Kidney glomerular epithelial cell (primary cell): ENCODE measurements at regions not wholly inside any gene's neighbourhood (a gene's known extent, or its start where the extent isn't known, plus 50 kb on each side); places are given as distances from the start of the nearest gene placed in this dataset.
A peak's percentile ranks its signal among the peaks of the same experiment; 100 is the strongest.
"Not testable (repeated sequence)": the region's sequence is repeated elsewhere in the genome, so short reads cannot be mapped to it uniquely, and the experiment has no call there.

Experiments used
- DNase-seq: peaks from one replicate; lab custom pipeline; 2025; lab: John Stamatoyannopoulos, UW

DNA sequence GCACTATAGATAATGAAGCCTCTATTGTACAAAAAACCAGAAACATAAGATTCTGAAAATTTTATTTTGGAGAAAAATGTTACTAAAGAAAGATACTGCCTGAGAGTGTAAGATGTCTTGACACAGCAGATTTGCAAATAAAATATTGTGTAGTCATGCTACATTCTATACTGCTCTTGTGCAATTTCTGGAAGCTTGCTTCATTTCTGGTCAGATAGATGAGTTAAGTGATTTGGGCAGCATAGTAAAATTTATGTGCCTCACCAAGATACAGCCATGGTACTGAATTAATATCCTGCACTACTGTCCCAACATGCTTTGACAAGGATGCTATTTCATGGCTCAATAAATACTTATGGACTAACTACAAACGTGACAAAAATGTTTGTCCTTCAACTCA, 55.1 kb upstream of the STARD13 start:
- DNase-seq, result no peak

DNA sequence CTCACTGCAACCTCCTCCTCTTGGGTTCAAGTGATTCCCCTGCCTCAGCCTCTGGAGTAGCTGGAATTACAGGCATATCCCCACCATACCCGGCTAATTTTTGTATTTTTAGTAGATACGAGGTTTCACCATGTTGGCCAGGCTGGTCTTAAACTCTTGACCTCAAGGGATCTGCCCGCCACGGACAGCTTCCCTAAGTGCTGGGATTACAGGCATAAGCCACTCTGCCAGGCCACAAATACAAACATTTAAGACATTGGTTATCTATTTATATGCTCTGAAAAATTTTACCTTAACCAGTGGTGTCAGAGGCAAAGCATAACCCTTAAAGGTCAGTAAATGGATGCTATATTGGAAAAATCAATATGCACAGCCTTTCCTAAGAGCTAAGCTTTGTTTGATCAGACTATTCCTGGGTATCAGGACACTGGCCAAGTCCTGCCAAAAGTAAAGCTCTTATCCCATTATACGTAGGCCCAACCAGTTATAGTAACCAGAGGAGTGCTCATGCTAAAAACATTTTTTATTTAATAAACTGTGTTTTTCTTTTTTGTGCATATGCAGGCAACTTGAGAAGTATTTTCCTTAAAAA, 56.4 kb upstream of the STARD13 start:
- no peak for DNase-seq

DNA sequence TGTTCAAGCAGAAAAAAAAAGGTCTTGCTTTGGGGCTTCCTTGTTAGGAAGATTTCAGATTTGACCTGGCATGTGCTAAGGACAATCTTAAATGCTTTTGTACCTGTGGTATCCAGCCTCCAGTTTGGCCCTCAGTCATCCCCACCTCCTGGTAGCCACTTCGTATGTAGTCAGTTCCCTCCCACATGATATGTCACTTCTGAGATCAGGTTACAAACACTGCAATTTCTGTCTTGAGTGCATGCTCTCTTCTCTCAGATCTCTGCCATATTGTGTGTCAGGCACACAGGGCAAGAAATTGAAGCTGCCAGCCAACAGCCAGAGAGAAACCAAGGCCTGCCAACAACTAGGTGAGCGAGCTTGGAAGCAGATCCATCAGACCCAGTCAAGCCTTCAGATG, 60.3 kb upstream of the STARD13 start:
- no peak for DNase-seq

DNA sequence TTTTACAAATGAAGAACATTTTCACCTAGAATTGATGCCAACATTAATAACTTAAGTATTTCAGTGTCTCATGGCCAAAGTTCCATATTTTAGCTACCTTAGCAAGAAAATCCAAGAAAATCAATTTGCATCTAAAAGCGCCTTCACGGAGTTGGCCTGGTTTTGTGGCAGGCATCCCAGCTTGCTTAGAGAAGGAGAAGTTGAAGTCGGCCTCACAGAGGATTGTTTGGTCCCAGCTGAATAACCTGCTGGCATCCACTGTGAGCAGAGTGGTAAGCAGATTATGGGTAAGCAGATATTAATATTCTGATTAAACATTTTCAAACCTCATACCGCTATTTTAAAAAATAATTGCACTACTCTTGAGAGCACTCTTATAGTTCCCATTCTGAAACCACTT, 62.3 kb upstream of the STARD13 start:
- DNase-seq, result peak; percentile 29

DNA sequence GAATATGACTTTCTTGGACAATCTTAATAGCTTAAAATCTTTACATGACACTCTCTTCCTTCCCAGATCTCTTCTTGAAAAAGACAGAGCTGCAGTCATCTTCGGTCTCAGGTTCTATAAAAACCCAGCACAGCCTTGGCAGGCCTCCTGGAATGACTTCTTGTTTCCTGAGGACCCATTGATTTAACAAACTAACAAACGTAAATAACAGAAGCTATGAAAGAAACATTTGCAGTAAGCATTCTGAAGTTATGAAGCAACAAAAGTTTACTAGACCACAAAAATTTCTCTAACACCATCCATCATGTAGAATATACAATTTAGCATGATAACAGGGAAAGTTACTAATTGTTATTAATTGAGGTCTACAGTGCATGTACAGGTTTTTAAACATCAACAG, 62.8 kb upstream of the STARD13 start:
- DNase-seq, result no peak

DNA sequence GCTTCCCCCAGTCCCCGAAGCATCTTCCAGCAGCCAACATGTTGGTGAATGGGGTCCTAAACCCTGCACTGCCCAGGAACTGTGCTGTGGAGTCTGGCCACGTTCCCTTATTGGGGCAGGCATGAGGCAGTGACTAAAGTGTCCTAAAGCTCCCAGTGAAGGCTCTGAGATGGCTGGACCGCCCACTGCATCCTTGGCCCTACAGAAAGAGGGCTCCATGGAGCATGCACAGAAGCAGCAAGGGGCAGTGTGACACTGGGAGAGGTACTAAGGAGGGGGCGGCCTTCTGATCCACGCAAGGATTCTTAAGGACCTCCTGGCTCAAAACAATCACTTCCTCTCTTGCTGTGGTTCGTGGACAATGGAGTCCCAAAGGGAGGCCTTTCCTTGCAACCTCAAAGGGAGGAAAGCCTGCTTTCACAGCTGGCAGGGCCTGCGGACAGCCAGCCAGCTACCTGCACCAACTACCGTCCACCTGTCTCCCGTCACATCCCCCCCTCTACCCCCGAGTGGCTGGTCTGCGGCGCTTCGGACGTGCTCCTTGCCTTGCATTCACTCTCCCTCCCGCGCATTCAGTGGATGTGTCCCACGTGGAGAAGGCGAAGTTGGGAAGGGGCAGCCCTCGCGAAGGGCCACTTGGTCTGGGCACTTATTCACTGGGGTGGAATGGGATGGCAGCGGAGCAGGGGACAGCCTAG, 63.9 kb upstream of the STARD13 start:
- no peak for DNase-seq

DNA sequence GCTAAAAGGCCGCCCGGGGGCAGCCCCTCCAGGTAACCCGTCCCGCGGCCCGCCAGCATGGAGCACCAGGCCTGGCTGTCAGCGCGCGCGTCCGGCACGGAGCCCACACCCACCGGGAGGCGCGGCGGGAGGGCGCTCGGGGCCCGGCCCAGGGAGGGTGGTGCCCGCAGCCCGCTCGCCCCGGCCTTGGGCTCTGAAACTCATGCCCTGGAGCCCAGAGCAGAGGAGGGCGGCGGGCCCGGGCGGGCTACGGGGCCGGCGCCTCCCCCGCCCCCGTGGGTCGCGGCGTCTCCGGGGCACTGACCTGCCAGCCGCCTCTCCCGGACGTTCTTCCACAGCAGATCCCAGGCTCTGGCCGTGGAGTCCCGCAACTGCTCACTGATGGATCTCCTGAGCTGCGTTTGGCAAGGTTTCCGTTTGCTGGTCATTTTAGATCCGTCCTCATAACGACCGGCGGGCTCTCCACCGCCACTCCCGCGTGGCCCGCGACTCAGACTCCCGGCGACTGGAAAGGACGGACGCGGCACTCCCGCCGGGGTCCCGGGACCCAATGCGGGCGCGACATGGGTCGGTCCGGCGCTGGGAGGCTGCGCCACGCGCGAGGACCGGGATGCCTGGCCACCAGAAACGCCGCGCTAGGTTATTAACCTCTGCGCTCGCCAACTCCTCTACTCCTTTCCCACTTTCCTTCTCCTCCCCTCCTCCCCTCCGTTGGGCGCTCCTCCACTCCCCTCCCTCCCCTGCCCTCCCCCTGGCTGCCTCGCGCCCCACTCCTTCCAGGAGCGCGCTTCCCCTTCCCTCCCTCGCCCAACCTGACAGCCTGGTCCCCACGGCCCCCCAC, 64.7 kb upstream of the STARD13 start:
- DNase-seq, result peak; percentile 13

DNA sequence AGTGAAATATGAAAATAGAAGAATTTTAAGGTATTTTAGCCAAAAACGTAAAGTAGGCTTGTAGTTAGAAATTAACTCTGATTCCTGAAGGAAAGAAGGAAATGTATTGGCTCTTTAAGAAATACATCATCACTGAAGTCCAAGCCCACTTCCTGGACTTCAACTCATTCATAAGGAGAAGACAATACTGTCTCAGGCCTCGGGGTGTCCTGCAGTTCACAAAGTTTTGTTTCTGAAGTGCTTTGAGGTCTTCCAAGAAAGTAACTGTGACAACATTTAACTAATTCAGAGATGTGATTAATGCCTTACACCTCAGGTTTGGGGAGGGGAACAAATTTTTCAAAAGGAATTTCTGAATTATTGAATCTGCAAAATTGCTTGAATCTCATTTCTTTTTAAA, 65.8 kb upstream of the STARD13 start:
- peak; percentile 70 for DNase-seq

DNA sequence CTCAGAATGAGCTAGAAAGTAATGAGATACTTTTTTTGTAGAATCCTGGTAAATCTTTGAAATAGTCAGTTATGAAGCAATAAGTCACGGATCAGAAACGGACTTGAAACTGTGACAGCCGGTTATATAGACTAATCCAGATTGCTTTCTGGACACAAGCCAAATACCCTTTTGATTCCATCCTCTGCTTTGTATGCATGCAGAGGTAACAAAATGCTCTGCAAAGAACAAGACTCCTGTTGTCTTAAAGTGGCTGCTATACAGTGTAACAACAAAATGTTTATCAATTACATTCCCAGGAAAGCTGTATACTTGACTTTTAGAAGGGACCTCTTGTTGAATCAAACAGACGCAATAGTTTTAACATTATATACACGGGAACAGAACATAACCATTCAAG, 66.5 kb upstream of the STARD13 start:
- no peak for DNase-seq

DNA sequence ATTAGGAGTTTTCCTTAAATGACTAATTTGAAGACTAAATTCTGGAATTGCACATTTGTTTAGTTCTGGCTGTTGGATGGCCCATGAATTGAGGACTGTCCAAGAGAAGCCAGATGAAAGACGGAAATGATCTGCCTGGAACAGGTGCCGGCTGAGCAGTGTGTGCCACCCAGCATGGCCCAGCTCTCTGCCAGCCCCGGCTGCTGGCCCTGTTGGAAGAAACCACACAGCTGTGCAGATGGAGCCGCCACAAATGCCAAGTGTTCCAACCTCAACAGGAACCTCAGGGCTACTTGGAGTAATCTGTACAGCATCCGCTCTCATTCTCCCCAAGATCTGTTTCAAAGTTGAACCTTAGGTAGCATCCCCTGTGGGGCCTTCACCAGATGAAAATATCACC, 67.0 kb upstream of the STARD13 start:
- DNase-seq, result no peak

DNA sequence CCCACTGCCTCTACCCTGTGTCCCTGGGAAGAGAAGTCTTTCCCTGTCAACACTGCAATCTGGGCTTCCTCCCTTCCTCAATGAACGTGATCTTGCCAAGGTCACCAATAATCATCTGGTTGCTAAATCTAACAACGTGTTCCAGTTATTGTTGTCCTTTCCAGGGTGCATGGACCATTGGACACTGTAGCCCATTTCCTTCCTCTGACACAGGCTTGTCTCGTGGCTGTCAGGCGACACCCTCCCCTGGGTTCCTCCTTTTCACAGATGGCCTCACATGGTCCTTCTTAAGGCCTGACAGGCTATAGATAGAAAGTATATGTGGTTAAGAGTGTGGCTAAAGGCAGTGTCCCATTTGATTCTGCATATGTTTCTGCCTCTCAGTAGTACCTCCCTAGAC, 67.7 kb upstream of the STARD13 start:
- no peak for DNase-seq

DNA sequence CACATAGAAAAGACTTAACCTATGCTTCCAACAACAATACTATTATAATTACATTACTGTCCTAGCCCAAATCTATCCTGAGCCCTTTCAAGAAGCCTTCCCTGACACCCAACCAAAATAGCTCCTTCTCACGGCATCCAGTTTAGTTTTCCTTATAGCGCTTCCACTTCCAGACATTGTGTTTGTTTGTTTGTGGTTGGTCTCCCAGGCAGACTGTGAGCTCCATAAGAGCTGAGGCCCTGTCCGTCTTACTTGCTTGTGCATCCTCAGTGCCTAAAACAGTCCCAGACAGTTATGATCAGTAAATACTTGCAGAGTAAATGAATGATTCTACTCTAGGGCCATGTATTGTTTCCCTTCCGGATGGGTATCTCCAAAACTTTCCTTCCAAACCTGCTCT, 68.1 kb upstream of the STARD13 start:
- DNase-seq, result no peak

DNA sequence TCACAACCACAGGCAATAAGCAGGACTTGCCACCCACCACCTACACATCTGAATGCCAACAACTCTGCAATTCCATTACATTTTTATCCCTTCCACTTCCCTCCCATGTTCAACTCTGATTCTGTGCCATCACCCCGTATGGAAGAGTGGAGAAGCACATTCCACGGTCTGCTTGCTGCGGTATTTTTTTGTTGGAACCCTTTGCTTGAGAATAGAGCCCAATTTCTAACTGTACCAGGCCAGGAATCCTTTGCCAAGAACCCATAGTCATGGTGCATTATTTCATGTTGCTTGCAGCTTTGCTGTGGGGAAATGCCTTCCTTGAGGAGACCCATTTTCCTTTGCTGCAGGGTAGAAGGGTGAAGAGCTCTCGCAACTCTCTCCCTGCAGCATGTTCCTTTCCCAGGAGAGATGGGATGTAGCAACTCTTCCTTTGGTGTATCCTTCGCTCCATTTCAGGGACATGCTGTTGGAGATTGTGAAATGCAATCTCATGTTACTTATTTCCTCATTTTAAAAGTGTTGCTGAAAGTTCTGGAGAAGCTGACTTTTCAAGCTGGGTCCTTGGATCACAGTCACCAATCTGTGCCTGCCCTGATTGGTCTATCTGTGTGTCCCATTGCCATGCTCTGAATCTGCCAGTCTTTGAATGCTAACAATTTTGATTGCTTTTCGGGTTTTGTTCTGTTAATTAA, 69.8 kb upstream of the STARD13 start:
- DNase-seq, result no peak

DNA sequence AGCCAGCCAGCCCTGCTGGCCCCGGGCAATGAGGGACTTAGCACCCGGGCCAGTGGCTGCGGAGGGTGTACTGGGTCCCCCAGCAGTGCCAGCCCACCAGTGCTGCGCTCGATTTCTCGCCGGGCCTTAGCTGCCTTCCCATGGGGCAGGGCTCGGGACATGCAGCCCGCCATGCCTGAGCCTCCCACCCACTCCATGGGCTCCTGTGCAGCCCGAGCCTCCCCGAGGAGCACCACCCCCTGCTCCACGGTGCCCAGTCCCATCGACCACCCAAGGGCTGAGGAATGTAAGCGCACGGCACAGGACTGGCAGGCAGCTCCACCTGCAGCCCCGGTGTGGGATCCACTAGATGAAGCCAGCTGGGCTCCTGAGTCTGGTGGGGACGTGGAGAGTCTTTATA, 72.5 kb upstream of the STARD13 start:
- not testable (repeated sequence) for DNase-seq

DNA sequence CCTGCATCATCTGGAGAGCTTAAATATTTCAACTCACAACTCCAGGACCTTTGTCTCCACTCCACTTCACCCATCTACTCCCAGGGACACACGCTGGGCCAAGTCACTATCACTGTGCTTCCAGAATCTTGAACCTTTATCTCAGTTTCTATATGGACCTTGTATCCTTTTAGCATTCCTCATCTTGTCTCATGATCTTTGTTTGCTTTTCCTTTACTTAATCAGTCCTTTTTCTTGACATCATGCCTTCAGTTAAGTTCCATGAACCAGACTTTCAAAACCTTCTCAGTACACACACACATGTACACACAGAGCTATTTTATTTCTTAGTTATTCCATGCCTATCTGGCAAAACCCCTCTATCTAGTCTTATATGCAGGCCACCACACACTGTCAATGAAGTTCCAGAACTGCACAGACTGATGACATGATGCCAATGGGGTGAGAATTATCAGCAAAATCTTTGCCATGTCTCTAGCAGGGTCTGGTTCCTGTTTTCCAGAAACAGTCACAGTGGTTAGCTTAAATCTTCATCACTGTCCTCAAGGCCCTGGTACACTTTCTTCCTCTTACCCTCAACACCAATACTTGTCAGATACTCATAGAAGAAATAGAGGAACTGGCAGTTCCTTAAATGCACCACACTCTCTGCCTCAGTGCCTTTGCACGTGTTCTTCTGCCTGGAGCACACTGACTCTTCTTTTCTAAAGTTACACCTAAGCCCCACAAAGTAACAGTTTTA, 77.6 kb upstream of the STARD13 start:
- no peak for DNase-seq

DNA sequence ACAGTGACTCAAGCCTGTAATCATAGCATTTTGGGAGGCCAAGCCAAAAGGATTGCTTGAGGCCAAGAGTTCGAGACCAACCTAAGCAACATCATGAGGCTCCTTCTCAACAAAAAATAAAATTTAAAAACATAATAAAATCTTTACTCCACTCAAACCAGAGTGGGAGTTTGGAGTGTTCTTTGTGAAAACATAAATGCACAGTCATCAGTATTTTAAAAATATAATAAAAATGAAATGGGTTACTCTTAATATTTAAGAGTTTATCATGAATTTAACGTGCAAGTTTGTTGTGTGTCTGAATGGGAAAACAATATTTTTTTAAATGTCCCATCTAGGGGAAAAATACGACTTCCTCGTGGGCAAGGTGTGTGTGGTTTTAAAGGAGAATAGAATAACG, 78.6 kb upstream of the STARD13 start:
- DNase-seq, result no peak

DNA sequence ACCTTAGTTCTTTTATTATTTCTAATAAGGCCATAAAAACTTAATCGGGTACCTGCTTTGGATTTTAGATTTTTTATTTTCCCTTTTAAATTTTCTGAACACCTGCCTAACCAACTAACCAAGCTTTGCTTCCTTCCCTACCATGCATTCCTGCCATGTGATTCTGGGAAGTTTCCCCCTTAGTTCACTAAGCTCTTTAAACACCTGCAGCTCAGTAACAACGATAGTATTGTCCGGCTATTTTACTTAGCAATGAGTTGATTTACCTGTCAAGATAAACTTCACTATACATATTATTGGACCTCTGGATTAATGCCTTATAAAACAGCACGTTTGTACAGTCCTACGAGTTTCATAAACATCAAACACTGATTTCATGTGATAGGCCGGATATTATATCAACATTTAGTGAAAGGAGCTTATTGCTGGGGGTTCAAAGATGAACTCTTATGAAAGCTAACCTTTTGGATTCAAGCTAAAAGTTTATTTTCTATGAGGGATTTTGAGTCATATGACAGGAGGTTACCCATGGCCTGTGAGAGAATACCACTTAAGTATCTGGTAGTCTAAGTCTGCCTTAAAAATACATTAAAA, 81.0 kb upstream of the STARD13 start:
- no peak for DNase-seq

DNA sequence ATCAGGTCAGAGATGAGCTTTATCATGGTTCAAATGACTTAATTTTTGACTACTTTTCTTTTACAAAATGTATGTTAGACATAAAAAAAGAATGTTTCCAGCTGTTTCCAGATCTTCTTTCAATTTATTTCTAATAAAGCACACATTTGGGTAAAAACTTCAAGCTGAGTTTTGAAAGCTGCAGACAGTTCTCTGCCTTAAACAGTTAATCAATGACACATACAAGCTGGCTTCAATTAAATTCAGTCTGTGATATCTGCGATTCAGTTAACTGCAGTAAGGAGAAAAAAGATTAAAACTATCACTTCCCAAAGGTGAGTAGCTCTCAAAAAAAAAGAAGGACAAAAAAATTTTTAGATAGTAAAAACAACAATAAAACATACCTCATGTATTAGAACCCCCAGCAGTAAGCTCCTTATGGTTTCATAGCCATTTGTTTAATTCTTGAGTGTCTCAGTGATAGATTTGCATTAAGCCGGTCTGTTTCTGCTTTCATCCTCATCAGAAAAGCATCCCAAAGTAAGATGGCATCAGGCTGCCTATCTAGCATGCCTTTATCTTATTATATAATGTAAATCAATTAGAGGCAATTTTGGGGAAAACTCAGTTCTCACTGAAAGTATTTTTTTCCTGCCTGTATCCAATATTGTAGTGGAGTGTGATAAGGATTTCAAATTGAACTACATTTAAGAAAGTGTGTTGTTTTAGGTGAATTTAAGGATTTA, 81.8 kb upstream of the STARD13 start:
- DNase-seq, result no peak

DNA sequence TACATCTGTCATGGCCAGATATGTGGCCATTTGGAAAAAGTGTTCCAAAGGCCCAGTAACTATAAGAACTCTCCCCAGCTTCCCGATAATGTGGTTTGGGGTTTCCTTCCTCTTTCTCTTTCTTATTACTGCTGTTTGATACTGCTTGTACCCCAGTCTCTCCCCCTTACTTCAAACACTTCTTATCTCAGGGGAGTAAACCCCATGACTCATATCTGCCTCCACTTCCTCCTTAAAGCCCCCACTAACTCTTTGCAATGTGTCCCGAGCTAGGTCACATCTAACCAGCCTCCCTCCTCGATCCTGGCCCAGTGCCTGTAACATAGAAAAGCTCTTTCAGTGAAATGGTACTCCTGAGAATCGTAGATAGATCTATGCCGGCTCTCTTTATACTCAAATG, 82.4 kb upstream of the STARD13 start:
- DNase-seq, result no peak

DNA sequence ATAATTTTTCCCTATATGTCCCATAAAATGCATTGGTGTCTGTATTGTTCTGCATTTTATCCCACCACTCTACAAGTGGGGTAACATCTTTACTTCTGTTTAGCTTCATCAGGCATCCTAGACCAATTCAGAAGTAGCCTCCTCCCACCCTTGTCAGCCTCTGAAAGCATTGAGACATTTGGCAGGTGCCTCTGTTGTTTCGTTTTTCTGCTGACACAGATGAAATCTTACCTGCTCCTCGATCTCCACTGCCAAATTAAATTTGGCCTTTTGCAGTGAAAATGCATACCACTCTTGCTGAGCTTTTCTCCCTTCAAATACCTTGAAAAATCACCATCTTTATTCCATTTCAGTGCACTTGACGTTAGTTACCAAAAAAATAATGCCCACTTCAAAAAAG, 83.5 kb upstream of the STARD13 start:
- DNase-seq, result no peak
